GM13977 (cell line): ENCODE measurements at regions not wholly inside any gene's neighbourhood (a gene's known extent, or its start where the extent isn't known, plus 50 kb on each side); places are given as distances from the start of the nearest gene placed in this dataset.

ENCODE experiments used
- DNase-seq: peaks from one replicate; pipeline ENCODE4 v3.0.0; 2012; ENCODE audit warnings: low spot score
- CTCF ChIP-seq: IDR thresholded peaks from 2 replicates; pipeline ENCODE4 v1.5.1; 2012; ENCODE audit warnings: mild to moderate bottlenecking, control low read depth; ENCODE audit not compliant: insufficient read depth; ENCODE audit errors: extremely low read depth, missing control alignments
- in situ Hi-C: fragments of 300-500 bp; cut with MboI; formaldehyde crosslinking; loops from one replicate; pipeline ENCODE4 v1.12.0; 2022; ENCODE audit warnings: low sequenced_read_pairs, low pct_unique_long_range_greater_than_20kb, mixed read lengths, inconsistent platforms; ENCODE audit not compliant: unreplicated experiment

GRCh38 chr3:5270666-5271371, 83.3 kb downstream of the EDEM1 start:
- no peak for DNase-seq
- TF ChIP-seq CTCF = no peak
- in situ Hi-C loops = no loop called here

GRCh38 chr3:5271372-5271683, 83.8 kb downstream of the EDEM1 start:
- in situ Hi-C loops = no loop called here

GRCh38 chr3:5272387-5272786, 84.9 kb downstream of the EDEM1 start:
- TF ChIP-seq CTCF = no peak
- no peak for DNase-seq
- in situ Hi-C loops = no loop called here

More at GRCh38 chr3:5271372-5271683, 83.8 kb downstream of the EDEM1 start:
- no peak for DNase-seq
- no peak for TF ChIP-seq CTCF

GRCh38 chr3:5274091-5274490, 86.6 kb downstream of the EDEM1 start:
- TF ChIP-seq CTCF = no peak
- DNase-seq = no peak
- in situ Hi-C loops = no loop called here

GRCh38 chr3:5275529-5275928, 88.0 kb downstream of the EDEM1 start:
- in situ Hi-C loops = no loop called here
- no peak for DNase-seq
- no peak for TF ChIP-seq CTCF

GRCh38 chr3:5276934-5277333, 89.4 kb downstream of the EDEM1 start:
- in situ Hi-C loops = no loop called here
- no peak for DNase-seq
- no peak for TF ChIP-seq CTCF
